PC-9 (cell line): ENCODE measurements at regions not wholly inside any gene's neighbourhood (a gene's known extent, or its start where the extent isn't known, plus 50 kb on each side); places are given as distances from the start of the nearest gene placed in this dataset.

ENCODE experiments used
- EZH2 ChIP-seq: fragments of 200-600 bp; sonication (generic); IDR thresholded peaks from 2 replicates; pipeline ENCODE4 v1.8.0; 2017; ENCODE audit warnings: antibody characterized with exemption, low read depth
- TF ChIP-seq, protein P1 (sequence below): fragments of 200-600 bp; sonication (generic); conservative IDR thresholded peaks from 2 replicates; pipeline ENCODE4 v1.6.1; 2017; ENCODE audit warnings: mixed run types, antibody characterized with exemption, mild to moderate bottlenecking, moderate library complexity

DNA sequence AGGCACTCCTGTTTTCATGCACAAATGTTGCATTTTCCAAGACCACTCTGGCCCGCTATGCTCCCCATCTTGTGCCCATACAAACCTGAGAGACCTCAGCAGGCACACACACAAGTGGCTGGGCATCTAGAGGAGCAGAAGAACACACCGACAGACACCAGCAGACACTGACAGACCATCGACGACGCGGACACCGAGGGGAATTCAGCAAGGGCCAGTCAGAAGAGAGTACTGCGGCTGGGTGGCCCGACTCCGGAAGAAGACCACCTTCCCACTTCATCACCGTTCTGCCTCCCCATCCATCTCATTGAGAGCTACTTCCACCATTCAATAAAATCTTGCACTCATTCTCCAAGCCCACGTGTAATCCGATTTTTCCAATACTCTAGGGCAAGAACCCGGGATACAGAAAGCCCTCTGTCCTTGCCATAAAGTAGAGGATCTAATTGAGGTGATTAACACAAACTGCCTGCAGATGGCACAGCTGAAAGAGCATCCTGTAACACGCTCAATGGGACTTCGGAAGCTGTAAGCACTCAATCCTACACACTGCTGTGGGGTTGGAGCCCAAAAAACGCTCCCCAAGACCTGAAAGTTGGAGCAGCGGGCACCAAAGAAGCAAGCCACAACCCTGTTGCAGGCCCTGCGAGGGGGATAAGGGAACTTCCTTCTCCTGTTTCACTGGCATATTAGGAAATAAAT, 780.9 kb downstream of the ARAP2 start:
- TF ChIP-seq, protein P1, sequence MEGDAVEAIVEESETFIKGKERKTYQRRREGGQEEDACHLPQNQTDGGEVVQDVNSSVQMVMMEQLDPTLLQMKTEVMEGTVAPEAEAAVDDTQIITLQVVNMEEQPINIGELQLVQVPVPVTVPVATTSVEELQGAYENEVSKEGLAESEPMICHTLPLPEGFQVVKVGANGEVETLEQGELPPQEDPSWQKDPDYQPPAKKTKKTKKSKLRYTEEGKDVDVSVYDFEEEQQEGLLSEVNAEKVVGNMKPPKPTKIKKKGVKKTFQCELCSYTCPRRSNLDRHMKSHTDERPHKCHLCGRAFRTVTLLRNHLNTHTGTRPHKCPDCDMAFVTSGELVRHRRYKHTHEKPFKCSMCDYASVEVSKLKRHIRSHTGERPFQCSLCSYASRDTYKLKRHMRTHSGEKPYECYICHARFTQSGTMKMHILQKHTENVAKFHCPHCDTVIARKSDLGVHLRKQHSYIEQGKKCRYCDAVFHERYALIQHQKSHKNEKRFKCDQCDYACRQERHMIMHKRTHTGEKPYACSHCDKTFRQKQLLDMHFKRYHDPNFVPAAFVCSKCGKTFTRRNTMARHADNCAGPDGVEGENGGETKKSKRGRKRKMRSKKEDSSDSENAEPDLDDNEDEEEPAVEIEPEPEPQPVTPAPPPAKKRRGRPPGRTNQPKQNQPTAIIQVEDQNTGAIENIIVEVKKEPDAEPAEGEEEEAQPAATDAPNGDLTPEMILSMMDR: no peak
- TF ChIP-seq EZH2: no peak
